GM12878 (cell line): ENCODE measurements at regions not wholly inside any gene's neighbourhood (a gene's known extent, or its start where the extent isn't known, plus 50 kb on each side); places are given as distances from the start of the nearest gene placed in this dataset.

Experiments
- JUNB ChIP-seq: IDR thresholded peaks from 2 replicates; pipeline ENCODE4 v1.6.1; 2016; ENCODE audit warnings: antibody characterized with exemption, mild to moderate bottlenecking
- TAF1 ChIP-seq: IDR thresholded peaks from 2 replicates; pipeline ENCODE4 v1.6.1; 2011; ENCODE audit warnings: mild to moderate bottlenecking, low read depth, low read length, borderline replicate concordance
- TF ChIP-seq, protein P1 (sequence below): fragments of 450-650 bp; IDR thresholded peaks from 2 replicates; pipeline ENCODE4 v1.6.1; 2017; ENCODE audit warnings: mild to moderate bottlenecking

DNA sequence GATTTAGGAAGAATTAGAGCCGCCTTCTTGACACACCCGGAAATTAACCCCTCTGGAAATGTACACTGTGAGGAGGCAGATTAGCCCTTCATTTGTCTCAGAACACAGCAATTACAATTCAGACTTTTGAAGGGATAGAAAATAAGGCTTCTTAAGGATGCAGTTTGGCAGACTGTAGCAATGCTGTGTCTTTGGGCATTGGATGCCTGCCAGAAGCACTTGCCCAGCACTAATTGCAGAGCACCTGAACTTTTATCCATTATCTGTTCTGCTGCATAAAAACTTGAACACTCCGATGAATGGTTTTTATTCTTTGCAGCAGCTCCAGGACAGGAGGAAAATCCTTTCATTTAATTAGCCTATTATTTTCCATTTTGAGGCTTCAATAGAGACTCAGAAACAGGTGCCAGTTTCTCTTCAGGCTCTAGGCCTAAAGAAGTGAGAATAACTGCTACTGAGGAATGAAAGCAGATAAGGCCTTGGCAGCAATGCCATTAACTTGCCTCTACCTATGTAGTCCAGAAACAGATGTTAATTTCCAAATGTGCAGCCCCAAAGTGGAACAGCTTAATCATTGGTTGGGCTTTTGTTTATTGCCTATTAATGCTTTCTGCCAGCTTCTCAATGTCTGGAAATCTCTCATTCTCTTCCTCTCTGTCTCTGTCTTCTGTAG is 418.5 kb downstream of the NSUN3 start:
- TF ChIP-seq TAF1 (no peak), JUNB (no peak)
- TF ChIP-seq, protein P1, sequence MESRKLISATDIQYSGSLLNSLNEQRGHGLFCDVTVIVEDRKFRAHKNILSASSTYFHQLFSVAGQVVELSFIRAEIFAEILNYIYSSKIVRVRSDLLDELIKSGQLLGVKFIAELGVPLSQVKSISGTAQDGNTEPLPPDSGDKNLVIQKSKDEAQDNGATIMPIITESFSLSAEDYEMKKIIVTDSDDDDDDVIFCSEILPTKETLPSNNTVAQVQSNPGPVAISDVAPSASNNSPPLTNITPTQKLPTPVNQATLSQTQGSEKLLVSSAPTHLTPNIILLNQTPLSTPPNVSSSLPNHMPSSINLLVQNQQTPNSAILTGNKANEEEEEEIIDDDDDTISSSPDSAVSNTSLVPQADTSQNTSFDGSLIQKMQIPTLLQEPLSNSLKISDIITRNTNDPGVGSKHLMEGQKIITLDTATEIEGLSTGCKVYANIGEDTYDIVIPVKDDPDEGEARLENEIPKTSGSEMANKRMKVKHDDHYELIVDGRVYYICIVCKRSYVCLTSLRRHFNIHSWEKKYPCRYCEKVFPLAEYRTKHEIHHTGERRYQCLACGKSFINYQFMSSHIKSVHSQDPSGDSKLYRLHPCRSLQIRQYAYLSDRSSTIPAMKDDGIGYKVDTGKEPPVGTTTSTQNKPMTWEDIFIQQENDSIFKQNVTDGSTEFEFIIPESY = no peak
